HCT116 (cell line): ENCODE measurements at regions not wholly inside any gene's neighbourhood (a gene's known extent, or its start where the extent isn't known, plus 50 kb on each side); places are given as distances from the start of the nearest gene placed in this dataset.

Experiments
- ATAC-seq: fragments of 200-7000 bp; cut with Tn5 transposase; 2 replicates; pipeline ENCODE4 v1.9.1; 2020; ENCODE audit warnings: mild to moderate bottlenecking, moderate library complexity
- BruUV-seq: library from RNA; stranded (reverse); fragments of 400-500 nt; replicated peaks from 2 replicates; lab custom pipeline; 2021; lab: Mats Ljungman, UMichigan
- CTCF ChIA-PET: fragments of 300-600 bp; sonication (Branson Sonifier 250); formaldehyde crosslinking; loops from one replicate; lab custom pipeline; 2021; ENCODE audit warnings: antibody characterized with exemption; lab: Charles Lee
- POLR2A ChIA-PET: fragments of 300-600, 350-600 bp; sonication (Branson Sonifier 250); formaldehyde crosslinking; loops from one replicate; lab custom pipeline; 2021; ENCODE audit warnings: antibody characterized with exemption; lab: Charles Lee
- RAD21 ChIA-PET, 2 experiments: fragments of 300-600 bp; sonication (Branson Sonifier 250); formaldehyde crosslinking; loops; one replicate each; lab custom pipeline; 2023; ENCODE audit warnings: low total read pairs in 2 of 2; ENCODE audit not compliant: uncharacterized antibody in 2 of 2, unreplicated experiment in 2 of 2, low non-redundant PET in 1 of 2; lab: Charles Lee
- DNase-seq: peaks from one replicate; pipeline ENCODE4 v3.0.0-alpha.2; 2010; ENCODE audit warnings: low read depth, low spot score
- H2AFZ ChIP-seq: fragments of 200-600 bp; shearing (Covaris generic), sonication (generic); 2 replicates; pipeline ENCODE4 v1.6.1; 2017; ENCODE audit warnings: low read depth, mixed run types, mixed read lengths, antibody characterized with exemption, low read length; ENCODE audit not compliant: poor library complexity, severe bottlenecking
- H3K27ac ChIP-seq: 2 replicates; pipeline ENCODE4 v1.5.1; 2012; ENCODE audit warnings: low read depth, low read length
- H3K27me3 ChIP-seq: fragments of 200-600 bp; sonication (generic); 2 replicates; pipeline ENCODE4 v1.6.1; 2016; ENCODE audit warnings: mixed run types, low read length, mixed read lengths; ENCODE audit not compliant: insufficient read depth
- H3K36me3 ChIP-seq, 2 experiments: fragments of 200-500 bp in 1 of 2; fragments of 200-600 bp in 1 of 2; sonication (Bioruptor generic) in 1 of 2; sonication (generic) in 1 of 2; 2 replicates each; pipeline versions ENCODE4 v1.5.1 to v1.6.1; 2014 to 2016; ENCODE audit warnings: low read length in 2 of 2, inconsistent platforms in 1 of 2, mixed read lengths in 1 of 2, mixed run types in 1 of 2; ENCODE audit not compliant: insufficient read depth in 2 of 2, control insufficient read depth in 1 of 2
- H3K4me1 ChIP-seq, 2 experiments: fragments of 200-600 bp in 1 of 2; sonication (generic) in 1 of 2; 2 replicates each; pipeline versions ENCODE4 v1.5.1 to v1.6.1; 2012 to 2017; ENCODE audit warnings: low read length in 2 of 2, inconsistent platforms in 1 of 2, mild to moderate bottlenecking in 1 of 2, mixed read lengths in 1 of 2, mixed run types in 1 of 2, moderate library complexity in 1 of 2; ENCODE audit not compliant: insufficient read depth in 2 of 2, control insufficient read depth in 1 of 2
- H3K4me2 ChIP-seq: fragments of 200-600 bp; sonication (generic); 2 replicates; pipeline ENCODE4 v1.6.1; 2017; ENCODE audit warnings: mixed run types, low read length, mixed read lengths
- H3K4me3 ChIP-seq, 2 experiments: fragments of 200-600 bp in 1 of 2; sonication (generic) in 1 of 2; replicated peaks in 1 of 2; 2 replicates each; pipeline ENCODE4 v1.5.1; 2011 to 2016; ENCODE audit warnings: low read length in 2 of 2, control low read depth in 1 of 2, low read depth in 1 of 2, mild to moderate bottlenecking in 1 of 2, mixed read lengths in 1 of 2, mixed run types in 1 of 2
- H3K79me2 ChIP-seq: fragments of 200-600 bp; sonication (generic); 2 replicates; pipeline ENCODE4 v1.6.1; 2017; ENCODE audit warnings: mild to moderate bottlenecking, mixed run types, low read length, moderate library complexity, mixed read lengths; ENCODE audit not compliant: insufficient read depth
- H3K9ac ChIP-seq: fragments of 200-600 bp; sonication (generic); 2 replicates; pipeline ENCODE4 v1.6.1; 2016; ENCODE audit warnings: low read length, mixed read lengths
- H3K9me2 ChIP-seq: fragments of 200-600 bp; sonication (generic), shearing (Covaris generic); 2 replicates; pipeline ENCODE4 v1.6.1; 2017; ENCODE audit warnings: mixed run types, mild to moderate bottlenecking, moderate library complexity; ENCODE audit not compliant: insufficient read depth
- H3K9me3 ChIP-seq, 2 experiments: fragments of 200-500 bp in 1 of 2; fragments of 200-600 bp in 1 of 2; sonication (Bioruptor generic) in 1 of 2; sonication (generic) in 1 of 2; 2 replicates each; pipeline ENCODE4 v1.6.1; 2014 to 2017; ENCODE audit warnings: low read length in 2 of 2, mixed read lengths in 2 of 2, inconsistent platforms in 1 of 2, low read depth in 1 of 2, mild to moderate bottlenecking in 1 of 2, mixed run types in 1 of 2, moderate library complexity in 1 of 2; ENCODE audit not compliant: control insufficient read depth in 1 of 2, insufficient read depth in 1 of 2
- H4K20me1 ChIP-seq: fragments of 200-600 bp; sonication (generic), shearing (Covaris generic); 2 replicates; pipeline ENCODE4 v1.6.1; 2017; ENCODE audit warnings: mixed run types, mild to moderate bottlenecking, moderate library complexity; ENCODE audit not compliant: insufficient read depth
- ATF3 ChIP-seq: IDR thresholded peaks from 2 replicates; pipeline ENCODE4 v1.6.1; 2012
- CBX3 ChIP-seq: IDR thresholded peaks from 2 replicates; pipeline ENCODE4 v1.6.1; 2012; ENCODE audit warnings: low read depth
- CEBPB ChIP-seq: IDR thresholded peaks from 2 replicates; pipeline ENCODE4 v1.6.1; 2012; ENCODE audit warnings: low read depth
- EZH2 ChIP-seq: fragments of 200-600 bp; sonication (generic); IDR thresholded peaks from 2 replicates; pipeline ENCODE4 v1.6.1; 2017; ENCODE audit warnings: antibody characterized with exemption, mixed run types
- FOSL1 ChIP-seq: IDR thresholded peaks from 2 replicates; pipeline ENCODE4 v1.6.1; 2012; ENCODE audit warnings: low read depth
- RAD21 ChIP-seq: IDR thresholded peaks from 2 replicates; pipeline ENCODE4 v1.6.1; 2012; ENCODE audit warnings: low read depth, mild to moderate bottlenecking
- YY1 ChIP-seq: IDR thresholded peaks from 2 replicates; pipeline ENCODE4 v1.6.1; 2011; ENCODE audit warnings: low read length, low read depth, moderate library complexity, mild to moderate bottlenecking; ENCODE audit not compliant: insufficient replicate concordance; ENCODE audit errors: extremely low read depth
- ZFX ChIP-seq: fragments of 450-650 bp; IDR thresholded peaks from 2 replicates; pipeline ENCODE4 v1.6.1; 2017
- ZNF274 ChIP-seq: fragments of 200-500 bp; sonication (Bioruptor generic); IDR thresholded peaks from 2 replicates; pipeline ENCODE4 v1.6.1; 2014; ENCODE audit warnings: mild to moderate bottlenecking, low read depth, low read length, inconsistent platforms
- intact Hi-C: fragments of 100-400 bp; cut with micrococcal nuclease; formaldehyde crosslinking; loops from 2 replicates; pipeline ENCODE4 v1.10.0; 2022

GRCh38 chr5:142495531-142495930 lies 170.7 kb upstream of the SPRY4 start:
- no peaks in the 10 kb centered on the region for H3K4me1 ChIP-seq
- TF ChIP-seq EZH2 (no peak), RAD21 (no peak), ATF3 (no peak), CEBPB (no peak), ZNF274 (no peak), FOSL1 (no peak), CBX3 (no peak), YY1 (no peak)
- TF ChIP-seq, all 23 proteins: peak for 0
- H3K79me2 ChIP-seq, result no peaks in the 10 kb centered on the region
- H3K27me3 ChIP-seq, result no peaks in the 10 kb centered on the region
- DNase-seq (no peak), ATAC-seq (no peak)
- no peak overlapping the region for H3K4me3 ChIP-seq
- BruUV-seq, result no TSS peak
- ChIA-PET RAD21 (no interaction called here), POLR2A (no interaction called here), CTCF (no interaction called here)
- no peaks in the 10 kb centered on the region for H4K20me1 ChIP-seq
- H3K9me3 ChIP-seq, result no peaks in the 10 kb centered on the region
- H3K36me3 ChIP-seq, result no peaks in the 10 kb centered on the region
- no peak overlapping the region for H3K9ac ChIP-seq
- no peak overlapping the region for H3K4me2 ChIP-seq
- H3K9me2 ChIP-seq, result no peaks in the 10 kb centered on the region
- intact Hi-C loops, result no loop called here
- no peak overlapping the region for H3K27ac ChIP-seq
- no peak overlapping the region for H2AFZ ChIP-seq

- ChIA-PET POLR2A (interaction anchor here (0.7 kb wide), 1 partner anchor 168 kb away, joined by 4 read pairs; no protein-coding TSS in a partner anchor), CTCF (interaction anchor here (0.7 kb wide), 1 partner anchor 525 kb away, joined by 3 read pairs; the partner anchor contains the start of gene RNF14), RAD21 (no interaction called here)
- Histone ChIP-seq H3K9ac (no peak overlapping the region), H2AFZ (no peak overlapping the region), H3K27me3 (no peaks in the 10 kb centered on the region), H3K4me2 (no peak overlapping the region), H3K36me3 (no peaks in the 10 kb centered on the region), H3K79me2 (no peaks in the 10 kb centered on the region), H3K9me3 (no peaks in the 10 kb centered on the region), H3K4me3 (no peak overlapping the region), H3K4me1 (no peaks in the 10 kb centered on the region), H4K20me1 (no peaks in the 10 kb centered on the region), H3K9me2 (no peaks in the 10 kb centered on the region), H3K27ac (no peak overlapping the region)
- no TSS peak for BruUV-seq
- no peak for DNase-seq
- ATAC-seq, result no peak
- TF ChIP-seq ZFX (no peak), ATF3 (no peak)
- intact Hi-C loops, result no loop called here
Observed at GRCh38 chr5:142493875-142494518, 169.2 kb upstream of the SPRY4 start.
